IPS-18a (cell line): ENCODE measurements at regions not wholly inside any gene's neighbourhood (a gene's known extent, or its start where the extent isn't known, plus 50 kb on each side); places are given as distances from the start of the nearest gene placed in this dataset.

Source experiments
- H3K27ac ChIP-seq: one replicate; pipeline ENCODE4 v1.5.1; 2013; ENCODE audit warnings: low read length
- H3K27me3 ChIP-seq: one replicate; pipeline ENCODE4 v1.6.1; 2013; ENCODE audit warnings: mild to moderate bottlenecking, low read length; ENCODE audit not compliant: control insufficient read depth, insufficient read depth
- H3K36me3 ChIP-seq: one replicate; pipeline ENCODE4 v1.6.1; 2013; ENCODE audit warnings: low read depth, low read length; ENCODE audit not compliant: control insufficient read depth
- H3K4me1 ChIP-seq: one replicate; pipeline ENCODE4 v1.6.1; 2013; ENCODE audit warnings: low read depth, low read length; ENCODE audit not compliant: control insufficient read depth
- H3K4me3 ChIP-seq: one replicate; pipeline ENCODE4 v1.5.1; 2013; ENCODE audit warnings: low read length
- H3K9ac ChIP-seq: one replicate; pipeline ENCODE4 v1.6.1; 2013; ENCODE audit warnings: mild to moderate bottlenecking, low read length, moderate library complexity
- H3K9me3 ChIP-seq: one replicate; pipeline ENCODE4 v1.6.1; 2013; ENCODE audit warnings: low read depth, low read length; ENCODE audit not compliant: control insufficient read depth

DNA sequence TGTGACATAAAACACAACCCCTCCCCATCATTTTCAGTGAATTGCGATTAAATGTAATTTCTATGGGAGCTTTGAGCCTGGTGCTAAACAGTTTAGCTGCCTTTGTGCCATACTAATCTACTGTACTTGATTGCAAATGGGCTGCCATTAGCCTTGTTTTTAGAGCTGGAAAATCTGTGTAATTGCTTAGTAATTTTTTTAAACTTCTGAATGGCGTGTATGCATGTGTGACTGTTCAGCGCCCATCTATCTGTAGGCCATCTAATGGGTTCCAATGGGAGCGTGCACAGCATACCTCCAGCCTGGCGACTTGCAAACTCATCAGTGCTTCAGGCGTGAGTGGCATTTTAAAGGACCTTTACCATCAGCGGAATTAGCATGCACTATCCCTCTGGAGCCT lies 142.7 kb upstream of the KIRREL3 start:
- Histone ChIP-seq H3K27ac (no peak overlapping the region), H3K9me3 (no peaks in the 10 kb centered on the region), H3K36me3 (no peaks in the 10 kb centered on the region), H3K4me3 (no peak overlapping the region), H3K9ac (no peak overlapping the region), H3K27me3 (no peaks in the 10 kb centered on the region), H3K4me1 (peaks cover 5% of the 10 kb centered on the region)

DNA sequence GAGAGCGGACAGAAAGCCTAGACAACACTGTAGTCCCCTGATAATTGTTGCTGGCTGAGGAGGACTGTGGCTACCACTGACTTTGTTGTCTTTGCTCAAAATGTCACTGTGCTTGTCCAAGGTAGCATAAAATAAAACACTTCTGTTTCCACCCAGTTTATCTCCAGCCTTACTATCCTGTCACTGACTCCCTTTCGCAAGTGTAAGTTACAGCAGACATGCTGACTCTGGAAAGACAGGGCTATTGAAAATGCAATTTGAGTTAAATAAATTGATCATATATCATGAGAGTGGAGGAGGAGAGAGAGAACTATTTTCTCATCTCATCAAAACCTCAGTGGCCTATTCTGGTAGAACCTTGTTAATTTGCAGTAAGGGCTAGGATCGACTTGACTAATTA lies 138.0 kb upstream of the KIRREL3 start:
- Histone ChIP-seq H3K9ac (no peak overlapping the region), H3K4me3 (no peak overlapping the region), H3K4me1 (peaks cover 3% of the 10 kb centered on the region), H3K27ac (no peak overlapping the region), H3K9me3 (no peaks in the 10 kb centered on the region), H3K36me3 (no peaks in the 10 kb centered on the region), H3K27me3 (no peaks in the 10 kb centered on the region)

DNA sequence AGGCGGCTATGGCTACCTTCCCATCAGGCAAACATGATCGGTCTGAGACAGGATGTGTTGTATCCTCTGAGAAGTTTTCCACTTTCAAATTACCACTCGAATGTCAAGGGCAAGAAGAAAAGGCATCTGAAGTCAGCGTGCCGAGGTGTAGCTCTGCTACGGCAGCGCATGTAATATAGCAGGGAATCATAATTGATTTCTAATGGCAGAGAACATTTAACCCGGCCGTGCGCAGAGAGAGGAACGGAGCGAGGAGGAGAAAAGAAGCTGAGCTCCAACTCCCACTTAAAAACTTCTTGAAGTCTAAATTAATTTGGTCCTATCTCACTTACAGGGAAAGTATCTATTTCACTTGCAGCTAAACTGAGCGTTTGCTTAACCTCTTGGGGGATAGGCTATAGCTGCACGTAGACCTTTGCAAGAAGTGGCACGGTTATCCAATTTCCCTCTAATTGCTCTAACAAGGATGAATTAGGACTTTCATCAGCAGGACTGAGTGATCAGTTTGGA lies 137.3 kb upstream of the KIRREL3 start:
- H3K36me3 ChIP-seq: no peaks in the 10 kb centered on the region
- H3K4me3 ChIP-seq: no peak overlapping the region
- H3K4me1 ChIP-seq: no peaks in the 10 kb centered on the region
- H3K27ac ChIP-seq: no peak overlapping the region
- no peak overlapping the region for H3K9ac ChIP-seq
- H3K9me3 ChIP-seq: no peaks in the 10 kb centered on the region
- H3K27me3 ChIP-seq: no peaks in the 10 kb centered on the region

DNA sequence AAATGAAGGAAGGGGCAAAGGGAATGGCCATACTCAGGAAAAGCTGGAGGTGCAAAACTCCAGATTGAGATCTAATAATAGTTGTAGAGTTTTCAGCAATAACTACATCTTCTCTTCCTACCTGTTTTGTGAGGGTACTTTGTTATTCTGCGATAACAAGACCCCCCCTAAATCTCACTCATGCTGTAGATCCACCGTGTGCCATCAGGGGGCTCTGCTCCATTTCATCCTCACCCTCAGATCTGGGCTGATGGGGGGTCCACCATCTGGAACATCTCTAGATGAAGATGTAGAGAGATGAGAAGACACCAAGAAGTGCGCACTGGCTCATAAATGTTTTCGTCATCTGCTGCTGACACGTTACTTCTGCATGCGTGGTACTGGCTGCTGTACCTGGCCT lies 135.9 kb upstream of the KIRREL3 start:
- Histone ChIP-seq H3K4me3 (no peak overlapping the region), H3K9me3 (no peaks in the 10 kb centered on the region), H3K27me3 (no peaks in the 10 kb centered on the region)

DNA sequence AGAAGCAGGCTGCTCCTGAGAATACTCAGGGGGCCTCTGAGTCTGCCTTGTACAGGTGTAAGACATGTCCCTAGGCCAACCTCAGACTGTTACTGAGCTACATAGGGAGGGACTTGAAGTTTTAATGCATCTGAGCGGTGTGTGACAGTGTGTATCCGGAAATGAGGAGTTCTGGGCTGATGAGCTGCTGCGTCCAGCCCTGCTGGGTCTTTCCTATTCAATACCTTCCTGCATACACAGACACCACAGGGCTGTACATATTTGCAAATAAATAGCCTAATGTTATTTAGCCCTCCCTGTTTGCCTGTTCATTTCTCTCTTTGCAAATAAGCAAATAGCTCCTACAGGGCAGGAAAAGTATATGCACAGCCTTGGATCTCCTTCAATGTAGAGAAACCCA lies 134.7 kb upstream of the KIRREL3 start:
- Histone ChIP-seq H3K4me1 (peaks cover 2% of the 10 kb centered on the region), H3K27me3 (no peaks in the 10 kb centered on the region), H3K4me3 (no peak overlapping the region), H3K9ac (no peak overlapping the region), H3K36me3 (no peaks in the 10 kb centered on the region), H3K9me3 (no peaks in the 10 kb centered on the region), H3K27ac (no peak overlapping the region)

More for the DNA sequence above, 135.9 kb upstream of the KIRREL3 start:
- Histone ChIP-seq H3K27ac (no peak overlapping the region), H3K4me1 (peaks cover 2% of the 10 kb centered on the region), H3K9ac (no peak overlapping the region), H3K36me3 (no peaks in the 10 kb centered on the region)

DNA sequence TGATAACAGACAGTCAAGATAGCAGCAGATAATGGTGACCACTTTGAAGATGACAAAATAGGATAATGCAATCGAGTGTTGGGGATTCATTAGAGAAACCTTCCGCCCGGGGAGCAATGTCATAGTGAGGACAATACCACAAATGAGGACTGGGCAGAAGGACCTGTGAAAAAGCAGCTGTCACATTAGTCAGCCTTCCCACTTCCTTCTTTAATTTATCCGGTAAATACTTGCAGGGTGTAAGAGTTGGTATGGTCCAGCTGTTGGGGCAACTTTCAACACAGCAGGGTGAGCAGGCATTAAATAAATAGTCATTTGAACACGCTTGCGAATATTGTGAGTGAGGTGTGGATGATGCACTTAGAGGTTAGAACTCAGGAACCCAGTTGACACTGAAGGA lies 132.5 kb upstream of the KIRREL3 start:
- no peak overlapping the region for H3K27ac ChIP-seq
- H3K9me3 ChIP-seq: no peaks in the 10 kb centered on the region
- no peaks in the 10 kb centered on the region for H3K36me3 ChIP-seq
- H3K4me3 ChIP-seq: no peak overlapping the region
- peaks cover 2% of the 10 kb centered on the region for H3K4me1 ChIP-seq
- no peak overlapping the region for H3K9ac ChIP-seq
- no peaks in the 10 kb centered on the region for H3K27me3 ChIP-seq

DNA sequence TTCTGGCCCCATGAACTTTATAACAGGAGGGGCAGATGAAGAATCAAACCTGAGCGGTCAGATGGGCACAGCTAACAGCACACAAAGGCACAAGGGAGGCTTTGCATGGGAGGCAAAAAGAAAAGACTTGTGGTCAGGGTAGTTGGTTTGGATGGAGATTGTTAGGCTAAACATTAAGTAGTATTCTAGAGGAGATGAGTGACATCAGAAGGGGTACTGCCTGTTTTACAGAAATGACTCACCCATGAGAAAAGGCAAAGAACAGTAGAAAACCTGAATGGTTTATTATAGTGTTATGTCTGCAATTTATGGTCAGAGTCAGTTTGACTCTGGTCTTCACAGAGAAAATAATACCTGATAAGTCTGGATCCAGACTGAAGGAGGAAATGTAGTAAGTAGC lies 129.8 kb upstream of the KIRREL3 start:
- no peak overlapping the region for H3K4me3 ChIP-seq
- peaks cover 2% of the 10 kb centered on the region for H3K4me1 ChIP-seq
- H3K27me3 ChIP-seq: no peaks in the 10 kb centered on the region
- no peaks in the 10 kb centered on the region for H3K36me3 ChIP-seq
- H3K27ac ChIP-seq: no peak overlapping the region
- H3K9me3 ChIP-seq: no peaks in the 10 kb centered on the region
- no peak overlapping the region for H3K9ac ChIP-seq

DNA sequence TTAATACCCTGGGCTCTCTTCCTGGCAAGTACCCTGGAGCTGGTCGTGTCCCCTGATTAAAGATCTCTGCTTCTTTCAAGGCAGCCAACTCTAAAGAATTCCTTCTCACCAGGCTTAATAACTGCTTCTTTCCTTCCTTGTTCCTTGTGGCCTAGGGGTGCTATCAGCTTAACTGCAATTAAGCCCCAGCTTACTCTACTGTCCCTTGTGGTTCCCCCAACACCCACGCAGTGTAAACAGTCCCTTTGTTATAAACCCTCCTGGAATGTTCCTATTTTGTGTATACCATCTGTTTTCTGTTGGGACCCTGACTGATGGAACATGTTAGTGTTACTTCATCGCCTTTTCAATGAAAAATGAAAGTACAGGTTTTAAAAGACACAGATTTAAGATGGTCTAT lies 126.4 kb upstream of the KIRREL3 start:
- Histone ChIP-seq H3K4me3 (no peak overlapping the region), H3K36me3 (no peaks in the 10 kb centered on the region), H3K4me1 (peaks cover 2% of the 10 kb centered on the region), H3K9ac (no peak overlapping the region), H3K9me3 (no peaks in the 10 kb centered on the region), H3K27ac (no peak overlapping the region), H3K27me3 (no peaks in the 10 kb centered on the region)

DNA sequence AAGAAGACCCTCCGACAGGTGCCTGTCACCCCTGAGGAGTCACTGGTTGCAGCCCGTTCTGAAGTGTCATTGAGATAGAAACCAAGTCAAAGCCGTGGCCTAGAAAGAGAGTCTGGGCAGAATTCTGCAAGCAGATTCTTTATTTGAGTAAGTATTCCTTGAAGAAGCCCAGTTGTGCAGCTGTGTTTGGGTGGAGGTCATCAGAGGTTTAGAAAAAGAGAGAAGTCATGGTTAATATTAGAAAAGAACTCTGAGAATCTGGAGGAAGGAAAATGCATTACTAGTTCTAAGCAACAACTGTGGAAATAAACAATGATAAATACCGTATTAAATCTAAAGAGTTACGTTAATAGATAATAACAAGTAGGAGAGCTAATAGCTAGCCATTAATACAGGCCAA lies 118.8 kb upstream of the KIRREL3 start:
- Histone ChIP-seq H3K4me3 (no peak overlapping the region), H3K36me3 (no peaks in the 10 kb centered on the region), H3K27ac (no peak overlapping the region), H3K9ac (no peak overlapping the region), H3K9me3 (no peaks in the 10 kb centered on the region), H3K4me1 (no peaks in the 10 kb centered on the region), H3K27me3 (no peaks in the 10 kb centered on the region)

DNA sequence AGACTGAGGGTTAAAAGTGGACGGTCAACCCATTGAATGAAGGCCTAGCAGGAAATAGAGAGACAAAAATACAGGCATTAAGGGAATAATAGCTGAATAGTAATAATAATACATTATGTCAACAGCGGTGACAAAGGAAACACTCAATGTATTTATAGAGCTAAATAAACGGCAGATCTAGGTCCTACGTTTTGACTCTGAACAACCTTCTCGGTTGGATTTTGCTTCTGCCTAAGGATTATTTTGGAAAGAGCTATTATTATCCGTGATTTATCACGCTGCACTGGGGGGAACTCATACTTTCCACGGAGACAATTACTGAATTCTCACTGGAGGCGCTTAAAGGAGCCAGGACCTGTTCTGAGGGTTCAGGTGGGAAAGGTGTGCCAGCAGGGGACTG lies 118.2 kb upstream of the KIRREL3 start:
- no peak overlapping the region for H3K9ac ChIP-seq
- no peaks in the 10 kb centered on the region for H3K36me3 ChIP-seq
- H3K4me3 ChIP-seq: no peak overlapping the region
- H3K4me1 ChIP-seq: no peaks in the 10 kb centered on the region
- no peaks in the 10 kb centered on the region for H3K9me3 ChIP-seq
- H3K27ac ChIP-seq: no peak overlapping the region
- no peaks in the 10 kb centered on the region for H3K27me3 ChIP-seq

DNA sequence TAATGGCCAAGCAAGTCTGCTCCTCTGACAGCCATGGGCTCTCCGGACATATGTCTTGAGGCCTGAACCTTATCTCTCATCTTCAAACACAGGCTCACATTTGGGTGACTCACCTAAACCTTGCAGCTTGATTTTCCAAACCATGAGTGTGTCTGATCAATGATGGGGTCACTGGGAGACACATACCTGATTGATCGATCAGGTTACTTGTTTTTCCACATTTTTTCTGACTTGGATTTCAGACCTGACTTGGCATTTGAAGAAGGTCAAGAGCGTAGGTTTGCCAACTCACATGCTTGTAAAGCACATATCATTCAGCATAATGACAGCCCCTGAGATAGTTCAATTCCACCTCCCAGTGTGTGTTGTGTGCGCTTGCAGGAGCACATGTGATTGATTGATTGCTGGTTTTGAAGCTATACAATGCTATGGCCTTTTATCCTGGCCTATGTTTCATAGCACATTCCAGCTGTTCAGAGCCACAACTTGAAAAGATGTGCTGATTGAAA lies 116.7 kb upstream of the KIRREL3 start:
- Histone ChIP-seq H3K27me3 (no peaks in the 10 kb centered on the region), H3K4me3 (no peak overlapping the region), H3K27ac (no peak overlapping the region), H3K9me3 (no peaks in the 10 kb centered on the region), H3K9ac (no peak overlapping the region), H3K4me1 (no peaks in the 10 kb centered on the region), H3K36me3 (no peaks in the 10 kb centered on the region)

DNA sequence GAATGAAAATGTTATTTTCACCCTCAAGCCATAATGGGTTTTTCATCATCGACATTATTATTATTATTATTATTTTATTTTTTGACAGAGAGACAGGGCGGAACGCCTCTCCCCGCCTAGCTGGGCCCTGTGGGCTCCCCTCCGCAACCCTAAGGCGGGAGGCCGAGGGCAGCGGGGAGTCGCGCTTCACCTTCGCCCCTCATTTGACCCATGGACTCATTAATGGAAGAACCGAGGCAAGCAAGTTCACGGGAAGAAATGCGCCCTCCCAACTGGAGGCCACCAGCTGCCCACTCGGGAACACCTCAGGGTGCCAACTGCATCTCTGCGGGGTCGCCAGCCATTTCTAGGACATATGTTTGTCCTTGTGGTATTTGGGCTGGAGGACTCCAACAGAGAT lies 115.3 kb upstream of the KIRREL3 start:
- no peak overlapping the region for H3K9ac ChIP-seq
- H3K4me3 ChIP-seq: no peak overlapping the region
- H3K27ac ChIP-seq: no peak overlapping the region
- no peaks in the 10 kb centered on the region for H3K27me3 ChIP-seq
- no peaks in the 10 kb centered on the region for H3K9me3 ChIP-seq
- H3K36me3 ChIP-seq: no peaks in the 10 kb centered on the region
- H3K4me1 ChIP-seq: peaks cover 5% of the 10 kb centered on the region
